ENCODE measurements at regions not wholly inside any gene's neighbourhood (a gene's known extent, or its start where the extent isn't known, plus 50 kb on each side); places are given as distances from the start of the nearest gene placed in this dataset.
A peak's percentile ranks its signal among the peaks of the same experiment; 100 is the strongest.
"Not testable (repeated sequence)": the region's sequence is repeated elsewhere in the genome, so short reads cannot be mapped to it uniquely, and the experiment has no call there.

DNA sequence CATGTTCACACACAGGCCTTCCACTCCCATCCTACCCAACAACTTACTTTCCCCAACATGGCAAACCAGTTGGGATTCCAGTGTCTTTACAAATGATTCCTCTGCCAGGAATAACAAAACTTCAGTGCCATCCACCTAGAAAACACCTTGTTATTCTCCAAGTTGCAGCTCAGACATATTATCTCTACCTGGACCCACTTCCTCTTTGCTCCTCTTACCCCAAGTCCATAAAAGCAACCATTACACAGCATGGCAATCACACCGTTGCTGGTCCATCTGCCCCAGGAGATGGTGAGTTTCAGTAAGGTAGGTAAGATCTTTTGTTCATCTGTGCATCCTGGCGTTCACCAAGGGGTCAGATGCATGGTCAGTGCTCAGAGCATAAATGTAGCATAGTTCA lies 66.0 kb upstream of the CSF1 start:
- H3K4me1 ChIP-seq (ENCODE audit: control insufficient read depth, insufficient read depth, low read length), result no peaks in the 10 kb centered on the region
- no peak overlapping the region for H3K9ac ChIP-seq (ENCODE audit: low read length in 2 of 2)
- H3K27me3 ChIP-seq (ENCODE audit: control insufficient read depth in 1 of 2, insufficient read depth in 2 of 2, low read length in 2 of 2), result no peaks in the 10 kb centered on the region
- H3K4me3 ChIP-seq (ENCODE audit: low read length in 2 of 2), result no peak overlapping the region
- H3K36me3 ChIP-seq (ENCODE audit: control insufficient read depth in 2 of 2, insufficient read depth in 2 of 2, low read length in 2 of 2), result no peaks in the 10 kb centered on the region
- no peak overlapping the region for H3K27ac ChIP-seq (ENCODE audit: low read length)
- H3K9me3 ChIP-seq (ENCODE audit: control insufficient read depth in 2 of 2, low read length in 2 of 2), result no peaks in the 10 kb centered on the region

DNA sequence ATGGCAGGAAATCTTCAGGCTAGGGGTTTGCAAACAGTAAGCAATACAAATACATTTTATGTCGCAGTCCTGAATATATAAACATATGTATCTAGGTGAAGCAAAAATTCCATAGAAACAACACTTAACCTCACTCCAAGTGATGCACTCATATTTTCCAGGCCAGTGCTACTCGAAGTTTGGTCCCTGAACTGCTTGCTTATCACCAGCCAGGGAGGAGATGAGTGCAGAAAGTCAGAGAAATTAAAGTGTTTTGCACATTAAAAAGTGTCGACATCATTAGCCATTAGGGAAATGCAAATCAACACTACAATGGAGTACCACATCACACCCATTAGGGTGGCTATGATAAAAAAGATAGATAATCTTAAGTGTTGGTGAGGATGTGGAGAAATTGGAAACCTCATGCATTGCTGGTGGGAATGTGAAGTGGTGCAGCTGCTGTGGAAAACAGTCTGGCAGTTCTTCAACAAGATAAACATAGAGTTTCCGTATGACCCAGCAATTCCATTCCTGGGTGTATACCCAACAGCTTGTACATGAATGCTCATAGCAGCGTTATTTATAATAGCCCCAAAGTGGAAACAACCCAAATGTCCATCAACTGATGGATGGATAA lies 70.5 kb upstream of the CSF1 start:
- H3K9ac ChIP-seq (ENCODE audit: low read length in 2 of 2), result no peak overlapping the region
- H3K27me3 ChIP-seq (ENCODE audit: control insufficient read depth in 1 of 2, insufficient read depth in 2 of 2, low read length in 2 of 2), result no peaks in the 10 kb centered on the region
- H3K9me3 ChIP-seq (ENCODE audit: control insufficient read depth in 2 of 2, low read length in 2 of 2), result no peaks in the 10 kb centered on the region
- no peaks in the 10 kb centered on the region for H3K36me3 ChIP-seq (ENCODE audit: control insufficient read depth in 2 of 2, insufficient read depth in 2 of 2, low read length in 2 of 2)
- no peaks in the 10 kb centered on the region for H3K4me1 ChIP-seq (ENCODE audit: control insufficient read depth, insufficient read depth, low read length)
- H3K4me3 ChIP-seq (ENCODE audit: low read length in 2 of 2), result peak overlapping the region in 1 of 2 donors; percentile 22
- no peak overlapping the region for H3K27ac ChIP-seq (ENCODE audit: low read length)

DNA sequence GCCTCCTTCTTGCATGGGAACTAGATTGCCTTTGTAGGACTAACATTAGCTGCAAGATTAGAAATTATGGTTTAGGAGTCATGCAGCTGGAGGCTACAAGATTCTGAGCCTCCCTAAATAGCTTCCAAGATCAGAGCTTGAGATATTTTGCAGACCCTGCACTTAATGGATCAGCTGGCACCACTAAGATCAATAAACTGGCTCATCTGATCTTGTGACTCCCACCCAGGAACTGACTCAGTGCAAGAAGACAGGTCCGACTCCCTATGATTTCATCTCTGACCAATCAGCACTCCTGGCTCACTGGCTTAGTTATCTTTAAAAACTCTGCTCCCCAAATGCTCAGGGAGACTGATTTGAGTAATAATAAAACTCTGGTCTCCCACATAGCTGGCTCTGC lies 71.4 kb upstream of the CSF1 start:
- not testable (repeated sequence) for H3K27me3 ChIP-seq (ENCODE audit: control insufficient read depth in 1 of 2, insufficient read depth in 2 of 2, low read length in 2 of 2); H3K9me3 ChIP-seq (ENCODE audit: control insufficient read depth in 2 of 2, low read length in 2 of 2); H3K4me3 ChIP-seq (ENCODE audit: low read length in 2 of 2); H3K4me1 ChIP-seq (ENCODE audit: control insufficient read depth, insufficient read depth, low read length); H3K36me3 ChIP-seq (ENCODE audit: control insufficient read depth in 2 of 2, insufficient read depth in 2 of 2, low read length in 2 of 2); H3K9ac ChIP-seq (ENCODE audit: low read length in 2 of 2)
- peak overlapping the region; percentile 25 for H3K27ac ChIP-seq (ENCODE audit: low read length)

DNA sequence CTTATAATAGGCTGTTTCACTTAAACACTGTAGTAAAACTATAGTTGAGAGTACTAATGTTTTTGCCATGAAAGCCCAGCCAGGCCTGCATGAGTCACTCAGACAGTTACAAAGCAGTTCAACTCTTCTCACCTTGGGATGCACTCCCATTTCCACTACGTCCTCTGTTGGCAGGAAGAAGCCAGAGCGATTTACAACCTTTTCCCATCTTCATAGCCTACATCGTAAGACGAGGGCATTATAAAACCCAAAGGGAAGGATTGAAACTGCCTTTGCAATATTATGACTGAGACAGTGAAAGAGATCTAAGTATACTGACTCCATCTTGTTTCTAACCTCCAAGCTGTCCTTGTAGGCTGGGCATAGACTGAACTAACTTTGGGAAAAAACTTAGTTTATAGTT lies 71.8 kb upstream of the CSF1 start:
- Histone ChIP-seq H3K27ac (ENCODE audit: low read length) (peak overlapping the region; percentile 25), H3K9ac (ENCODE audit: low read length in 2 of 2) (no peak overlapping the region), H3K36me3 (ENCODE audit: control insufficient read depth in 2 of 2, insufficient read depth in 2 of 2, low read length in 2 of 2) (no peaks in the 10 kb centered on the region), H3K4me3 (ENCODE audit: low read length in 2 of 2) (no peak overlapping the region), H3K4me1 (ENCODE audit: control insufficient read depth, insufficient read depth, low read length) (no peaks in the 10 kb centered on the region), H3K9me3 (ENCODE audit: control insufficient read depth in 2 of 2, low read length in 2 of 2) (no peaks in the 10 kb centered on the region), H3K27me3 (ENCODE audit: control insufficient read depth in 1 of 2, insufficient read depth in 2 of 2, low read length in 2 of 2) (no peaks in the 10 kb centered on the region)

DNA sequence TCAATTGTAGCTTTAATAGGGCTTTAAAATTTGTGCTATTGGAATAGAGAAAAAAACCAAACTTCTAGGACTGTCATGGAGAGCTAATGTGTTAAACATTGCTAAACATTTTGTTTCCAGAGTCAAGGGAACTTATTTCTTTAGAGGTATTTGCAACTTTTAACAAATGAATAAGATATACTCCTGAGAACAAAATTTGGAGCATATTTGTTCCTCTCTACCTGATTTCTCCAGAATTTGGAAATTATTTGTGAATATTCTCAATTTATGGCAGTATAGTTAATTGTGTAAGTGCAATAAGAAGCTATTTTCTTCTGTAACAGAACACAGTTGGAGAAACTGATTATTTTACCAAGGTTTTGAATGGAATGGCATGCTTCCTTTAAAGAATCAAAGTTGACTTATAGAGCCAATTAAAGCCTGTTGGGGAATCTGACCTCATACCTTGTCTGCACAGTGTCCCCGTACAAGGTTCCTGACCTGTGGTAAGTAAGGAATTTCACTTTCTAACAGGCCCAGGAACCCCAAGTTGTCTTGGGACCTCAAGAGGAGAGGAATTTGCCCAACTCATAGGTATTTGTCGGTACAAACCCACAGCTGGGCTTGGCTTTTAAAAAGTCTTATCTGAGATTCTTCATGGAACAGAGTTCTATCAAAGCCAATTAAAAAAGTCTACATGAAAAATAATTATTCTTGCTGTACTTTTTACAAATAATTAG lies 72.6 kb upstream of the CSF1 start:
- Histone ChIP-seq H3K27ac (ENCODE audit: low read length) (peak overlapping the region; percentile 25), H3K27me3 (ENCODE audit: control insufficient read depth in 1 of 2, insufficient read depth in 2 of 2, low read length in 2 of 2) (no peaks in the 10 kb centered on the region), H3K4me3 (ENCODE audit: low read length in 2 of 2) (no peak overlapping the region), H3K4me1 (ENCODE audit: control insufficient read depth, insufficient read depth, low read length) (no peaks in the 10 kb centered on the region), H3K9me3 (ENCODE audit: control insufficient read depth in 2 of 2, low read length in 2 of 2) (no peaks in the 10 kb centered on the region), H3K9ac (ENCODE audit: low read length in 2 of 2) (no peak overlapping the region), H3K36me3 (ENCODE audit: control insufficient read depth in 2 of 2, insufficient read depth in 2 of 2, low read length in 2 of 2) (no peaks in the 10 kb centered on the region)

DNA sequence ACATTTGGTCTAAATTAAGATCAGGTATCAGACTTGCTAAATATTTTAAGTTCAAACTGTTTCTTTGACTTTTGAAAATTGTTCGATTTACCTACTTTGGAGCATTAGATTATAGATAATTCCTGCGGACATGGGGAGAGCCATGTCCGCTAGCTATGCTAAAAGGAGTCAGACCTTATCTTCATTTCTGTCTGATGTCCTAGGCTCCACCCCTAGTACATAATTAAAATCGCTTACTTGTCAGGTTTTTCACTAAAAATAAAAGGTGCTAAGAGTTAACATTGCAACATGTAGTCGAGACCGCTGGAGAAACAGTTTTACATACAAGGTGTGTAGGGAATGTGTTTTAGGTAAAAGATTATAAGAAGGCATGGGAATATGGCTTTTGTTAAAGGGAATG lies 71.9 kb upstream of the EPS8L3 start:
- H3K4me1 ChIP-seq (ENCODE audit: control insufficient read depth, insufficient read depth, low read length); H3K27ac ChIP-seq (ENCODE audit: low read length); H3K27me3 ChIP-seq (ENCODE audit: control insufficient read depth in 1 of 2, insufficient read depth in 2 of 2, low read length in 2 of 2); H3K36me3 ChIP-seq (ENCODE audit: control insufficient read depth in 2 of 2, insufficient read depth in 2 of 2, low read length in 2 of 2); H3K4me3 ChIP-seq (ENCODE audit: low read length in 2 of 2); H3K9me3 ChIP-seq (ENCODE audit: control insufficient read depth in 2 of 2, low read length in 2 of 2); H3K9ac ChIP-seq (ENCODE audit: low read length in 2 of 2): not testable (repeated sequence)

DNA sequence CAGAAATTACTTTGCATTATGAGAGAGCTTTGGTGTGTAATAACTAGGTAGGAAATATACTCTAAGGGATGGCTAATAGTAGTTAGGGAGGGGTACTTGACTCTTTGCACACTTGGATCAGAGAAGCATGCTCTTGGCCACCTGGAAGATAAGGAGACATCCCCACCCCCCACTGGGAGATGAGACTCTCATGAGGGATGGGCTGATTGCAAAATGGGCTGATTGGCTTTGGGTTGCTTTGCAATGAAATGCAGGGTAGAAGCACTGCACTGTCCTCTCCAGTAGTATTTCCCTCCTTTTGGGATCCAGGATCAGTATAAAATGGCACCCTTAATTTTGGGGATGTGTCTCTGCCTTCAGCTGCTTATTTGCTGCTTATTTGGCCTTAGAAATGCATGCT lies 71.2 kb upstream of the EPS8L3 start:
- Histone ChIP-seq H3K4me3 (ENCODE audit: low read length in 2 of 2) (no peak overlapping the region), H3K9ac (ENCODE audit: low read length in 2 of 2) (no peak overlapping the region), H3K27ac (ENCODE audit: low read length) (no peak overlapping the region), H3K27me3 (ENCODE audit: control insufficient read depth in 1 of 2, insufficient read depth in 2 of 2, low read length in 2 of 2) (no peaks in the 10 kb centered on the region), H3K36me3 (ENCODE audit: control insufficient read depth in 2 of 2, insufficient read depth in 2 of 2, low read length in 2 of 2) (no peaks in the 10 kb centered on the region), H3K9me3 (ENCODE audit: control insufficient read depth in 2 of 2, low read length in 2 of 2) (no peaks in the 10 kb centered on the region), H3K4me1 (ENCODE audit: control insufficient read depth, insufficient read depth, low read length) (no peaks in the 10 kb centered on the region)

DNA sequence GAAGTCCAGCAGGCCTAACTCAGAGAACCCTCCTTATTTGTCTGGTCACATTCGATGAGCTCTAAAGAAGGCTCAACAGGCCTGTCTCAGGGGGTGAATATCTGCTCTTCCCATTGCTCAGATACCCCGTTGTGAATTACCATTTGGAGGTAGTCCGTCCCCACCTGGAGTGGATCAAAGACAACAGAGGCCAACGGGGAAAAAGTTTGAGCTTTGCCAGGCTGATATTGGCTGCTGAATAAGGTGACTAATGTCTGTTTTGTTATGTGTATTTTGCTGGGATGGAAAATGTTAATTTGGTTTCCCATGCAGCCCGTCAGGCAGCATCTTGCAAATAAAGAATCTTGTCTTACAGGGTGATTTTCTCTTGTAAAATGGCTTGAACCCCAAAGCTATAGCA lies 69.2 kb upstream of the EPS8L3 start:
- no peak overlapping the region for H3K4me3 ChIP-seq (ENCODE audit: low read length in 2 of 2)
- H3K27ac ChIP-seq (ENCODE audit: low read length), result no peak overlapping the region
- no peak overlapping the region for H3K9ac ChIP-seq (ENCODE audit: low read length in 2 of 2)
- H3K36me3 ChIP-seq (ENCODE audit: control insufficient read depth in 2 of 2, insufficient read depth in 2 of 2, low read length in 2 of 2), result no peaks in the 10 kb centered on the region
- H3K27me3 ChIP-seq (ENCODE audit: control insufficient read depth in 1 of 2, insufficient read depth in 2 of 2, low read length in 2 of 2), result no peaks in the 10 kb centered on the region
- peaks cover under 1% of the 10 kb centered on the region for H3K4me1 ChIP-seq (ENCODE audit: control insufficient read depth, insufficient read depth, low read length)
- H3K9me3 ChIP-seq (ENCODE audit: control insufficient read depth in 2 of 2, low read length in 2 of 2), result no peaks in the 10 kb centered on the region

DNA sequence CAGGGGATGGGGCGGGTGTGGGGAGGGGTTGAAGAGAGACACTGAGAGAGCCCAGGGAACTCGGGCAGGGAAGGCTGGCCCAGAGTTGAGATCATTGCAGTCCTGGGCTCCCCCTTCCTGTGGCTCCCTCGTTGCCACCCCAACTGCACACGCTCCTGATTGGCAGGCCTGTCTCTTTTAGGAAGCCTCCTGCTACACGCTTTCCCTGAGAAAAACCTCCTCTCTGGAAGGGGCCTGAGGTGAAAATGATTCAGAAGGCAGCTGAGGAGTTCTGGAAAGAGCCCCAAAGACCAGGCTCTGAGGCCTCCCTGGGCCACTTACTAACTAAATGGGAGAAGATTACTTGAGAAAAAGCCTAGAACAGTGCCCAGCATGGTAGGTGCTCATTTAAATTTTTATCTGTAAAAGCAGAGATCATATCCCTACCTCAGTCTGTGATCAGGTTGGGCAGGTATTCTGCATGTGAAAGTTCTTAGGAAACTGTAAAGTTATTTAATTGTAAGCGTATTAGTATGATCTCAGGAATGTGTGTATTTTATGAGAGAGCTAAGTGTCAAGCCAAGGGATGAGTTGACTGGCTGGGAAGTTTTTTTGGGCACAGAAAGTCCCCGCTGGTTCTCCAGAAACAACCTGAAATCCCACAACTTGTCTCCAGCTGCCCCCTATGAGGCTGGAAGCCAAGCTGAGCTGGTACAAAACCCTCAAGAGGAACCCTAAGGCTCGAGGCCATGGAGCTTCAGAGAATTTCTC lies 65.2 kb upstream of the EPS8L3 start:
- H3K27ac ChIP-seq (ENCODE audit: low read length), result no peak overlapping the region

DNA sequence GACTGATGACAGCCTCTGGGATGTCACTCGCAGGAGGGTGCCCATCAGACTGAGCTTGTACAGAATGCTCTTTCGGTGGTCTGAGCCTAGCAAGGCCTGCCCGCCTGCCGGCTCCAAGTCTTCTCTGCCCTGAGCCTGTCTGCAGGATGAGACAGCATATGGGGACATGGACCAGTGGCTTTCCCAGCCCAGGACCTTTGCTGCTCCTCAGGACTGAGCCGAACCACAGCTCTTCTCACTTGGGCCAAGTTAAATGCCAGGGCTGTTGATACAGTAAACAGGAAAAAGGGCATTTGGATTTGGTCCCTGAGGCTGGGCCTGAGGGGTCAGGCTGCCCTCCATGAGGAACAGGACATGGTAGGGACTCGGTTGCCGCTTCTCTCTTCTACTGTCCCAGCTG lies 64.3 kb upstream of the EPS8L3 start:
- no peak overlapping the region for H3K9ac ChIP-seq (ENCODE audit: low read length in 2 of 2)
- H3K27ac ChIP-seq (ENCODE audit: low read length), result no peak overlapping the region
- no peaks in the 10 kb centered on the region for H3K36me3 ChIP-seq (ENCODE audit: control insufficient read depth in 2 of 2, insufficient read depth in 2 of 2, low read length in 2 of 2)
- no peaks in the 10 kb centered on the region for H3K9me3 ChIP-seq (ENCODE audit: control insufficient read depth in 2 of 2, low read length in 2 of 2)
- peaks cover 16% of the 10 kb centered on the region for H3K4me1 ChIP-seq (ENCODE audit: control insufficient read depth, insufficient read depth, low read length)
- no peak overlapping the region for H3K4me3 ChIP-seq (ENCODE audit: low read length in 2 of 2)
- no peaks in the 10 kb centered on the region for H3K27me3 ChIP-seq (ENCODE audit: control insufficient read depth in 1 of 2, insufficient read depth in 2 of 2, low read length in 2 of 2)

More for the DNA sequence above, 65.2 kb upstream of the EPS8L3 start:
- no peaks in the 10 kb centered on the region for H3K27me3 ChIP-seq (ENCODE audit: control insufficient read depth in 1 of 2, insufficient read depth in 2 of 2, low read length in 2 of 2)
- no peak overlapping the region for H3K9ac ChIP-seq (ENCODE audit: low read length in 2 of 2)
- H3K4me1 ChIP-seq (ENCODE audit: control insufficient read depth, insufficient read depth, low read length), result peaks cover 12% of the 10 kb centered on the region
- no peaks in the 10 kb centered on the region for H3K36me3 ChIP-seq (ENCODE audit: control insufficient read depth in 2 of 2, insufficient read depth in 2 of 2, low read length in 2 of 2)
- no peak overlapping the region for H3K4me3 ChIP-seq (ENCODE audit: low read length in 2 of 2)
- no peaks in the 10 kb centered on the region for H3K9me3 ChIP-seq (ENCODE audit: control insufficient read depth in 2 of 2, low read length in 2 of 2)

DNA sequence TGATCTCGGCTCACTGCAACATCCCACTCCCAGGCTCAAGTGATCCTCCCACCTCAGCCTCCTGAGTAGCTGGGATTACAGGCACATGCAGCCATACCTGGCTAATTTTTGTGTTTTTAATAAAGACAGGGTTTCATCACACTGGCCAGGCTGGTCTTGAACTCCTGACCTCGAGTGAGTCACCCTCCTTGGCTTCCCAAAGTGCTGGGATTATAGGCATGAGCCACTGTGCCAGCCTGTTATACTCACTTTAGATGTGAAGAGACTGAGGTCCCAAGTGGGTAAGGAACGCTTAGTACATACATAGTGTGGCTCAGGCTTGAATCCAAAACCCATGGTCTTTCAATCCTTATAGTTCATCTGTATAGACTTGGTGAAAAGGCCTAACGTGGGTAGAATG lies 63.7 kb upstream of the EPS8L3 start:
- Histone ChIP-seq H3K27ac (ENCODE audit: low read length) (no peak overlapping the region), H3K4me1 (ENCODE audit: control insufficient read depth, insufficient read depth, low read length) (peaks cover 17% of the 10 kb centered on the region), H3K4me3 (ENCODE audit: low read length in 2 of 2) (no peak overlapping the region), H3K36me3 (ENCODE audit: control insufficient read depth in 2 of 2, insufficient read depth in 2 of 2, low read length in 2 of 2) (no peaks in the 10 kb centered on the region), H3K9ac (ENCODE audit: low read length in 2 of 2) (no peak overlapping the region), H3K27me3 (ENCODE audit: control insufficient read depth in 1 of 2, insufficient read depth in 2 of 2, low read length in 2 of 2) (no peaks in the 10 kb centered on the region), H3K9me3 (ENCODE audit: control insufficient read depth in 2 of 2, low read length in 2 of 2) (no peaks in the 10 kb centered on the region)

All from stomach smooth muscle (tissue), 2 donors.